GM18519 (cell line): ENCODE measurements at regions not wholly inside any gene's neighbourhood (a gene's known extent, or its start where the extent isn't known, plus 50 kb on each side); places are given as distances from the start of the nearest gene placed in this dataset.
"Not testable (repeated sequence)": the region's sequence is repeated elsewhere in the genome, so short reads cannot be mapped to it uniquely, and the experiment has no call there.

Experiments
- ATAC-seq: cut with Tn5 transposase; IDR thresholded peaks from one replicate; pipeline ENCODE4 v1.9.1; 2021; ENCODE audit warnings: mild to moderate bottlenecking, moderate library complexity; ENCODE audit not compliant: unreplicated experiment, low FRiP score

- no peak for ATAC-seq
These were observed 134.9 kb upstream of the NRIP1 start for GRCh38 chr21:15199414-15200383.

GRCh38 chr21:15203740-15204139 is 138.9 kb upstream of the NRIP1 start:
- no peak for ATAC-seq

- no peak for ATAC-seq
These were observed 139.6 kb upstream of the NRIP1 start for GRCh38 chr21:15204140-15204969.

GRCh38 chr21:15204970-15205286 is 140.1 kb upstream of the NRIP1 start:
- no peak for ATAC-seq

- ATAC-seq = peak; percentile 96
These were observed 141.7 kb upstream of the NRIP1 start for GRCh38 chr21:15206514-15206913.

- no peak for ATAC-seq
These were observed 142.4 kb upstream of the NRIP1 start for GRCh38 chr21:15207231-15207630.

- no peak for ATAC-seq
These were observed 143.0 kb upstream of the NRIP1 start for GRCh38 chr21:15207635-15208370.

- ATAC-seq = no peak
These were observed 144.0 kb upstream of the NRIP1 start for GRCh38 chr21:15208786-15209185.

- no peak for ATAC-seq
These were observed 144.4 kb upstream of the NRIP1 start for GRCh38 chr21:15209224-15209623.

GRCh38 chr21:15210235-15210678 is 145.5 kb upstream of the NRIP1 start:
- no peak for ATAC-seq

GRCh38 chr21:15211491-15212133 is 146.8 kb upstream of the NRIP1 start:
- no peak for ATAC-seq

- ATAC-seq = no peak
These were observed 147.4 kb upstream of the NRIP1 start for GRCh38 chr21:15212206-15212605.

- not testable (repeated sequence) for ATAC-seq
These were observed 153.7 kb upstream of the NRIP1 start for GRCh38 chr21:15218476-15218875.

GRCh38 chr21:15219039-15219438 is 154.2 kb upstream of the NRIP1 start:
- ATAC-seq = no peak

GRCh38 chr21:15219894-15220293 is 155.1 kb upstream of the NRIP1 start:
- no peak for ATAC-seq

GRCh38 chr21:15221799-15222386 is 157.1 kb upstream of the NRIP1 start:
- ATAC-seq = no peak

GRCh38 chr21:15222707-15223106 is 157.9 kb upstream of the NRIP1 start:
- no peak for ATAC-seq

- no peak for ATAC-seq
These were observed 159.7 kb upstream of the NRIP1 start for GRCh38 chr21:15224346-15225086.

- ATAC-seq = no peak
These were observed 163.1 kb upstream of the NRIP1 start for GRCh38 chr21:15227919-15228318.
